ENCODE measurements at regions not wholly inside any gene's neighbourhood (a gene's known extent, or its start where the extent isn't known, plus 50 kb on each side); places are given as distances from the start of the nearest gene placed in this dataset.
A peak's percentile ranks its signal among the peaks of the same experiment; 100 is the strongest.

GRCh38 chr3:25153561-25153960, 274.5 kb upstream of the RARB start:
- no peak for TF ChIP-seq CTCF (conservative IDR thresholded peaks at IDR 0.05; ENCODE audit: low read depth, low read length)
- no peak overlapping the region for H3K4me3 ChIP-seq (ENCODE audit: low read depth, low read length)
- no peak for DNase-seq (ENCODE audit: low read depth)

- no peak for TF ChIP-seq CTCF (conservative IDR thresholded peaks at IDR 0.05; ENCODE audit: low read depth, low read length)
- no peak overlapping the region for H3K4me3 ChIP-seq (ENCODE audit: low read depth, low read length)
- DNase-seq (ENCODE audit: low read depth), result peak; percentile 6
These were observed 272.2 kb upstream of the RARB start for GRCh38 chr3:25155652-25156471.

- peak; percentile 45 for DNase-seq (ENCODE audit: low read depth)
- no peak for TF ChIP-seq CTCF (conservative IDR thresholded peaks at IDR 0.05; ENCODE audit: low read depth, low read length)
- H3K4me3 ChIP-seq (ENCODE audit: low read depth, low read length), result no peak overlapping the region
These were observed 271.4 kb upstream of the RARB start for GRCh38 chr3:25156626-25157025.

- no peak overlapping the region for H3K4me3 ChIP-seq (ENCODE audit: low read depth, low read length)
- DNase-seq (ENCODE audit: low read depth), result no peak
- no peak for TF ChIP-seq CTCF (conservative IDR thresholded peaks at IDR 0.05; ENCODE audit: low read depth, low read length)
These were observed 262.8 kb upstream of the RARB start for GRCh38 chr3:25165306-25165705.

- no peak for TF ChIP-seq CTCF (conservative IDR thresholded peaks at IDR 0.05; ENCODE audit: low read depth, low read length)
- H3K4me3 ChIP-seq (ENCODE audit: low read depth, low read length), result no peak overlapping the region
- no peak for DNase-seq (ENCODE audit: low read depth)
These were observed 262.0 kb upstream of the RARB start for GRCh38 chr3:25166016-25166415.

- TF ChIP-seq CTCF (conservative IDR thresholded peaks at IDR 0.05; ENCODE audit: low read depth, low read length), result no peak
- H3K4me3 ChIP-seq (ENCODE audit: low read depth, low read length), result no peak overlapping the region
- DNase-seq (ENCODE audit: low read depth), result no peak
These were observed 258.9 kb upstream of the RARB start for GRCh38 chr3:25169151-25169550.

- DNase-seq (ENCODE audit: low read depth), result no peak
- no peak overlapping the region for H3K4me3 ChIP-seq (ENCODE audit: low read depth, low read length)
- no peak for TF ChIP-seq CTCF (conservative IDR thresholded peaks at IDR 0.05; ENCODE audit: low read depth, low read length)
These were observed 258.0 kb upstream of the RARB start for GRCh38 chr3:25170021-25170420.

Data from epithelial cell of proximal tubule (primary cell).